Testis (tissue), 2 donors: ENCODE measurements at regions not wholly inside any gene's neighbourhood (a gene's known extent, or its start where the extent isn't known, plus 50 kb on each side); places are given as distances from the start of the nearest gene placed in this dataset.

Experiments
- DNase-seq: peaks from one replicate; pipeline ENCODE4 v3.0.0-alpha.2; 2019
- H3K27ac ChIP-seq, 2 donors: fragments of 200-600 bp; sonication (generic); one replicate each; pipeline ENCODE4 v1.5.1; 2019
- H3K27me3 ChIP-seq: fragments of 200-600 bp; sonication (generic); one replicate; pipeline ENCODE4 v1.5.1; 2019
- H3K36me3 ChIP-seq: fragments of 200-600 bp; sonication (generic); one replicate; pipeline ENCODE4 v1.5.1; 2017; ENCODE audit warnings: low read depth; ENCODE audit errors: missing control alignments
- H3K4me1 ChIP-seq: fragments of 200-600 bp; sonication (generic); one replicate; pipeline ENCODE4 v1.5.1; 2019
- H3K4me3 ChIP-seq, 2 donors: fragments of 200-600 bp; sonication (generic); one replicate each; pipeline ENCODE4 v1.5.1; 2017 to 2019
- H3K9me3 ChIP-seq: fragments of 200-600 bp; sonication (generic); one replicate; pipeline ENCODE4 v1.5.1; 2017
- POLR2A ChIP-seq: fragments of 450-650 bp; IDR thresholded peaks from one replicate; pipeline ENCODE4 v1.6.1; 2017; ENCODE audit warnings: antibody characterized with exemption, mild to moderate bottlenecking, moderate library complexity
- WGBS, 2 donors: methylation state at CpG; one replicate each; pipeline ENCODE4 v1.1.5; 2018; 5-methylcytosine and 5-hydroxymethylcytosine counted together
- intact Hi-C: fragments of 100-400 bp; cut with DNase I; formaldehyde crosslinking; loops from one replicate; pipeline ENCODE4 v1.15.1; 2023; ENCODE audit warnings: low total_unique reads
- TF ChIP-seq, protein P1 (sequence below), 3 experiments: fragments of 450-650 bp in 2 of 3; fragments of 200-600 bp in 1 of 3; sonication (generic) in 1 of 3; IDR thresholded peaks; one replicate each; pipeline ENCODE4 v1.5.1; 2016 to 2019; ENCODE audit warnings: antibody characterized with exemption in 3 of 3, mild to moderate bottlenecking in 2 of 3, moderate library complexity in 1 of 3

DNA sequence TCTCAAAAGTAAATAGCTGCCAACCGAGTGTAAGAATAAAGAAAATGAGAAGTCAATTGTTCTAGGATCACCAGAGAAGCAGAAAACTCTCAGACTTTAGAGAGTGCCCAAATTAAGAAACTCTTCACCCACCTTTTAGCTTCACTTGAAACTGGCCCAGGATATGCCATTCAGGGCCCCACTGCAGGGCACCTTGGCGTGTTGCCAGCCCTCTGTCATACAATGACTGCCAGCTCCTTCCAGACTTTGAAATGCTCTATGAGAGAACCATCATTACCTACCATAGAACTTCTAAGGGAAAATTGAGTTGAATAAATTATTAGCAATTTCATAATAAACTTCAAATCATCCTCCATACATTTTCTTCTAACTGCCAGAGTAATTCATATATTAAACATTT is 240.5 kb downstream of the CETN3 start:
- no peaks in the 10 kb centered on the region for H3K4me1 ChIP-seq
- no peaks in the 10 kb centered on the region for H3K27me3 ChIP-seq
- H3K4me3 ChIP-seq: no peak overlapping the region
- TF ChIP-seq, protein P1, sequence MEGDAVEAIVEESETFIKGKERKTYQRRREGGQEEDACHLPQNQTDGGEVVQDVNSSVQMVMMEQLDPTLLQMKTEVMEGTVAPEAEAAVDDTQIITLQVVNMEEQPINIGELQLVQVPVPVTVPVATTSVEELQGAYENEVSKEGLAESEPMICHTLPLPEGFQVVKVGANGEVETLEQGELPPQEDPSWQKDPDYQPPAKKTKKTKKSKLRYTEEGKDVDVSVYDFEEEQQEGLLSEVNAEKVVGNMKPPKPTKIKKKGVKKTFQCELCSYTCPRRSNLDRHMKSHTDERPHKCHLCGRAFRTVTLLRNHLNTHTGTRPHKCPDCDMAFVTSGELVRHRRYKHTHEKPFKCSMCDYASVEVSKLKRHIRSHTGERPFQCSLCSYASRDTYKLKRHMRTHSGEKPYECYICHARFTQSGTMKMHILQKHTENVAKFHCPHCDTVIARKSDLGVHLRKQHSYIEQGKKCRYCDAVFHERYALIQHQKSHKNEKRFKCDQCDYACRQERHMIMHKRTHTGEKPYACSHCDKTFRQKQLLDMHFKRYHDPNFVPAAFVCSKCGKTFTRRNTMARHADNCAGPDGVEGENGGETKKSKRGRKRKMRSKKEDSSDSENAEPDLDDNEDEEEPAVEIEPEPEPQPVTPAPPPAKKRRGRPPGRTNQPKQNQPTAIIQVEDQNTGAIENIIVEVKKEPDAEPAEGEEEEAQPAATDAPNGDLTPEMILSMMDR (IDR thresholded peaks at IDR 0.05): no peak
- TF ChIP-seq POLR2A: no peak
- H3K27ac ChIP-seq: no peak overlapping the region
- H3K36me3 ChIP-seq: no peaks in the 10 kb centered on the region
- DNase-seq: no peak
- intact Hi-C loops: no loop called here
- WGBS, 2 donors: 58 to 63% methylated on average over 2 of the region's 2 CpGs
- no peaks in the 10 kb centered on the region for H3K9me3 ChIP-seq

DNA sequence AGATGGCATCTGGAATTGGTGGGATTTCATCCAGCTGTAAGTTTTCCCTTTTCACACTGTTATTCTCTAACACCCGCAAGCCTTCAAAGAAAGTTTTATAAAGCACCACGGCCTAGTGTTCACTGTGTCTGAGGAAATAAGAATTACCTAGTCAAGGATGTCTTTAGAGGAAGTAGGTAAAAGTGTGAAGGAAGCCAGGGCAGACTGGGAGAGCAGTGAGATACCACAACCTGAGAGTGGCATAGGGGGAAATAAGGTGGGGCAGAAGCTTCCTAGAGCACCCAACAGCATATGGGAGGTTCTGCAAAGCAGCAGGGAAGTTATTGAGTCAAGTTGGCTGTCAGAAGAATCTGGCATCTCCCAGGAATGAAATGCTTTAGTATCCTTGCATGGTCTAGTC is 241.2 kb downstream of the CETN3 start:
- intact Hi-C loops: no loop called here
- H3K4me1 ChIP-seq: no peaks in the 10 kb centered on the region
- H3K27me3 ChIP-seq: no peaks in the 10 kb centered on the region
- H3K27ac ChIP-seq: no peak overlapping the region
- H3K4me3 ChIP-seq: no peak overlapping the region
- no peaks in the 10 kb centered on the region for H3K36me3 ChIP-seq
- no peak for TF ChIP-seq POLR2A
- no peak for DNase-seq
- WGBS, 2 donors: 90 to 92% methylated on average over 2 of the region's 2 CpGs
- H3K9me3 ChIP-seq: no peaks in the 10 kb centered on the region

DNA sequence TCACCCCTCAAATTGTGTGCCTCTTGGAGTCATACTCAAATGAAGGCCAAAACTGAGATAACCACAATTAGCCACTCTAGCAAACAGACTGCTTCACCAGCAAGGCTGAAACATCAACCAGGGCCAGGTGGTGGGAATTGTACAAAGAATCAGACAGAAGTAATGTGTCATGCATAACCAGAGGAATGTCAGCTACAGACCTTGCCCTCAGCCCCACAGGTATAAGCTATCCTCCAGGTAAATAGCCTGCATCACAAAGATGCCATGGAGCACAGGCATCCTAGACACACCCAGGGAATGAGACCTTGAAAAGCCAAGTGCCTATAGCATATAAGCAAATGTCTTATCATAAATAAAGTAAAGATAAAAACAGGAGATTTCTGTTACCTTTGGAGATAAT is 242.7 kb downstream of the CETN3 start:
- intact Hi-C loops: no loop called here

DNA sequence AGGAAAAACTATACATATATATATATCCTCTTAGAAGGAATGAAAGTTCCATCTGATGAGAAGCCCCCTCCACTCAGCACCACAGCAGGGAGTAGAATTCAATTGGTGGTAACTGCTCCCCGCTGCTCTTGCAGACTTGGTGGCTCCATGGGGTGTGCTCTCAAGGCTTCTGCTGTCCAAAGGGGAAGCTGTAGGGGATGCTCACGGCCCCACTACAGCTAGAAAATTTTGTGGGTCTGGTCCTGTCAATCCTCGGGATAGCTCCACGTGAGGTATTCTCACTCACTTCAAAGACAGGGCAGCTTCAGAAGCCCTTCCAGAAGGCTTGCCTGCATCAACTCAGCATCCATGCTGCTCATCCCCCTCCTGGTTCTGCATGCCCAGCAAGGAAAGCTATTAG is 247.2 kb downstream of the CETN3 start:
- 84 to 93% methylated on average over 4 of the region's 4 CpGs for WGBS, 2 donors
- H3K9me3 ChIP-seq: no peaks in the 10 kb centered on the region
- no peak for DNase-seq
- peaks cover 9% of the 10 kb centered on the region for H3K4me1 ChIP-seq
- no peak overlapping the region for H3K4me3 ChIP-seq
- H3K27ac ChIP-seq: no peak overlapping the region
- intact Hi-C loops: no loop called here
- H3K36me3 ChIP-seq: no peaks in the 10 kb centered on the region
- no peaks in the 10 kb centered on the region for H3K27me3 ChIP-seq
- TF ChIP-seq, protein P1 (IDR thresholded peaks at IDR 0.05): no peak
- no peak for TF ChIP-seq POLR2A

More for the DNA sequence above, 242.7 kb downstream of the CETN3 start:
- Histone ChIP-seq H3K9me3 (no peaks in the 10 kb centered on the region), H3K4me1 (no peaks in the 10 kb centered on the region), H3K4me3 (no peak overlapping the region), H3K27me3 (no peaks in the 10 kb centered on the region), H3K27ac (no peak overlapping the region), H3K36me3 (no peaks in the 10 kb centered on the region)
- DNase-seq: no peak
- TF ChIP-seq, protein P1 (IDR thresholded peaks at IDR 0.05): no peak
- TF ChIP-seq POLR2A: no peak

DNA sequence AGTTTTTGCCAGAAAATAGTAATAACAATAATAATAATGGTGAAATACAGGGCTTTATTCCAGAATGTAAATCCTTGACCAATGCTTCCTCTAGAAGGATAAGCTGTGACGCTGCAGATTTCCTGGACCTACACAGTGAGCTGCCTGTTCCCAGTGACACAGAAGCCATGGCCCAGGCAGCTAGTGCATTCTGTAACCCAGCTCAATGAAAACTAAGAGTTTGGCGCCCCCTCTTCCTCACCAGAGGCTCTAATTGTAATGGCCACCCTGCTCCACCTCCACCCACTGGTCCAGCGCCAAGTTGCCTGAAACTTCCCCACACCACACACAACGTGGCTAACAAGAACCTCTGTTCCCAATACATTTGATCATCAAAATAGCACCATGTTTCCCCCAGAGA is 248.1 kb downstream of the CETN3 start:
- WGBS, 2 donors: 35 to 43% methylated on average over 4 of the region's 4 CpGs
- DNase-seq: peak; percentile 70
- H3K27me3 ChIP-seq: no peaks in the 10 kb centered on the region
- no peaks in the 10 kb centered on the region for H3K9me3 ChIP-seq
- TF ChIP-seq POLR2A: no peak
- TF ChIP-seq, protein P1 (IDR thresholded peaks at IDR 0.05): no peak
- no peak overlapping the region for H3K4me3 ChIP-seq
- H3K27ac ChIP-seq: no peak overlapping the region
- intact Hi-C loops: no loop called here
- H3K36me3 ChIP-seq: no peaks in the 10 kb centered on the region
- H3K4me1 ChIP-seq: peaks cover 9% of the 10 kb centered on the region
